GM21390 (cell line): ENCODE measurements at regions not wholly inside any gene's neighbourhood (a gene's known extent, or its start where the extent isn't known, plus 50 kb on each side); places are given as distances from the start of the nearest gene placed in this dataset.
A peak's percentile ranks its signal among the peaks of the same experiment; 100 is the strongest.

Experiments
- ATAC-seq: cut with Tn5 transposase; IDR thresholded peaks from one replicate; pipeline ENCODE4 v1.9.1; 2021; ENCODE audit not compliant: unreplicated experiment

DNA sequence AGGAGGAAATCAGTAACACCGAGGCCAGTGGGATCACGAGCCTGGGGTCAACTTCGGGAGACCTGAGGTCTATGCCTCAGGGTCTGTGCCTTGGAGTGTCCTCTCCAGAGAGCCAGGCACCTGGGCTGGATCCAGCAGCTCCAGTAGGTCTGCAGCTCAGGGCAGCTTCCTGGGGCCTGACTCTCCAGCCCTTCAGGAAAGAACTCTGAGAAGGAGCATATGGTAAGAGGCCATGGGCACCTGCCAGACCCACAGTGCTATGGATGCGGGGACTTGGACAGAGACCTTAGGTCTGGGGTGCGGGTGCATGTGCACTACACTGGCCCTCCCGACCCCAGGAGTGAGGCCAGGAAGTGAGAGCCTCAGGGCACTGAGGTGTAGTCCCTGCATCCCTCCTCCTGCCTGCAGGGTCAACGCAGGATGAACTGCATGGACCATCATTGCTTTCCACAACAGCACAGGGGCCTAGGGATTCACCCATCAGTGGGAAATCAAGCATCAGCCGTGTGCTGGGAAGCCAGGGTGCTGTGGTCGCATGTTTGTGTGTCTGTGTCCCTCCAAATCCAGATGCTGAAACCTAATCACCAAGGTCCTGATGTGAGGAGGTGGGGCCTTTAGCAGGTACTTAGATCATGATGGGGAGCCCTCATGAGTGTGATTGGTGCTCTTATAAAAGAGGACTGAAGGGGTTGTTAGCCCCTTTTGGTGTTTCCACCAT is 210.9 kb upstream of the CST7 start:
- no peak for ATAC-seq

GRCh38 chr20:24738981-24739633 is 210.0 kb upstream of the CST7 start:
- ATAC-seq: peak; percentile 59

DNA sequence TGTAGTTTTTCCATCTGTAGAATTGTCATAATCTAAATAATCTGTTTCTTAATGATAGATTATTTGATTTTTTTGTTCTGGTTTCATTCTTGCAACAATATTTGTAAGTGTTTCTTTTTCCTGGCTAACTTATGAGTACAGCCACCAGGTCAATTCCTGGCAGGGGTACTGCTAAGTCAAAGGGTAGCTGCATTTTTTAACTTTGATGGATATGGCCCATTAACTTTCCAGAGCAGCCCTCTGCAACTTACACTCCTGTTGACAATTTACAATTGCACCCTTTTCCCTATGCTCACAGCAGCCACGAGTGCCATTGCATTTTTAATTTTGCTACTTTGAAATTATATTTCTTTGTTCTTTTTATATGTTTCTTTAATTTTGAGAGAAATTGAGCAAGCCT is 209.3 kb upstream of the CST7 start:
- ATAC-seq: no peak

DNA sequence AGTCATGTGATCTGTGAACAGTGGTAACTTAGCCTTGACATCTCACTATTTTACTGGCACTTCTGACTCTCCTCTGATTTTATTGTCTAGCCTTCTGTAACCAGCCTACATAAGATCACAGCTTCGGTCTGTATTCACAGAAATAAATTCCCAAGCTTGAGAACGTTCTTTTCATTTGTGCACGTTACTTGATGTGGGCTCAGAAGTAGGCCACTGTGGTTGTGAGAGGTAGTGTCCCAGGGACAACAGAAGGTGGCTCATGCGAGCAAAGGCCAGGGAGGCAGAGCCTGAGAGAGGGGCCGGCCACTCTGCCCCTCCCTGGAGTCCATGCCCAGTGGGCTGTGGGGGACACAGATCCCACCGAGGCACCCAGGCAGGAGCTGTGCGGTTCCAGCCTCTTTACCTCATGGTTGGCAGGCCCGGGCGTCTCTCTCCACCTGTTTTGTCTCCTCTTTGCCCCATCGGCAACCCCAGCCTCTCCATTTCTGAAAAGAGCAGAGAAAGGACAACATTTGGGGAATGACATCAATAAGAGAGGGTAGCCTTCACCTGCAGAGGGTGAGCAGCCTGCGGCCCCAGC is 207.5 kb upstream of the CST7 start:
- ATAC-seq: no peak

DNA sequence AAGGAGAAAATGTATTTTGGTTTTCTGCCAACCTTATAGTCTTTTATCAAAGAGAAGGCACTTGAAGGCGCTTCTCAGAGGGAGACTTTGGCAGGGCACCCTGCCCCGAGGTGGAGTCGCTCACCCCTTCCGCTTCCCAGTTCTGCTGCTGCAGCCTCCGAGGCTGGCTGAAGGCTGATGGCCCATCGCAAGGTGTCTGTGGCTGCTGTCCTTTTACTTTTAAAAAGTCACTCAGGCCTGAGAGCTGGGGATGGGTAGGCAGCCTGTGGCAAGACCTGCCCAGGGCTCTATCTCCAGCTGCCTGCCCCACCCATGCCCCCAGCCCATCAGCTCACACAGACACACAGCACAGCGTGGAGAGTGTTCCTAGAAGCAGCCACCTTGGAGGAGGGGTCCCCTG is 206.6 kb upstream of the CST7 start:
- ATAC-seq: no peak

GRCh38 chr20:24742989-24743388 is 206.1 kb upstream of the CST7 start:
- no peak for ATAC-seq

DNA sequence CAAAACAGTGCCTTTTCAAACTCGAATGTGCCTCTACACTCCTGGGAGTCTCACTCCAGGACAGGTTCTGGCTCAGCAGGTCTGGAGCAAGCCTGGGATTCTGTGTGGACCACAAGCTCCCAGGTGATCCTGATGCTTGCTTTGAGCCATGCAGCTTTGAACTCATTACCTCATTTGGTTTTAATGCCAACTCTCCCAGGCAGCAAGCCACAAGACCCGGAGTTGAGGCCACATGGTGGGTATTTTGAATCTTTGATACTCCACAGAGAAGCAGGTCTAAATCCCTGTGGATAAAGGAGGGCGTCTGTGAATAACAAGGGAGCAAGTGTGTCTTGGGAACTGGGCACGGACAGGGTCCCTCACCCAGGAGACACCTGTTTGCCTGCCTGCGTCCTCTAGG is 205.4 kb upstream of the CST7 start:
- no peak for ATAC-seq

DNA sequence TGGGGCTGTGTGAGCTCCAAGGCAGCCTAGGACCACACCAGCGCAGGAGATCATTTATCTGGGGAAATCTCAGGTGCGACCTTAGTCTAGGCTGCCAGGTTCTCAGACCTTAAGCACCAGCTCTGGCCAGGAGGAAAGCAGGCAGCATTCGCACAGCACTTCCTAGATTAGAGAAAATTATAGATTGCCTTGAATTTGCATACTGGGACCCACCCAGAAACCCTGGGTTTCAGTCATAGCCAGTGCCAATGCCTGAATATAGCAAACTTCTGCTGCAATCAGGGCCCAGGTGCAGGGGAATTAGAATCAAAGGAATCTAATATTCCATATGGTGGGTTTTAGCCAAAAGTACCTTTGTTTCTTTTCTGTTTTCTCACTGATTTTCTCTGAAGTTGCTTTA is 204.3 kb upstream of the CST7 start:
- no peak for ATAC-seq

- no peak for ATAC-seq
These were observed 203.9 kb upstream of the CST7 start for GRCh38 chr20:24745206-24745605.

DNA sequence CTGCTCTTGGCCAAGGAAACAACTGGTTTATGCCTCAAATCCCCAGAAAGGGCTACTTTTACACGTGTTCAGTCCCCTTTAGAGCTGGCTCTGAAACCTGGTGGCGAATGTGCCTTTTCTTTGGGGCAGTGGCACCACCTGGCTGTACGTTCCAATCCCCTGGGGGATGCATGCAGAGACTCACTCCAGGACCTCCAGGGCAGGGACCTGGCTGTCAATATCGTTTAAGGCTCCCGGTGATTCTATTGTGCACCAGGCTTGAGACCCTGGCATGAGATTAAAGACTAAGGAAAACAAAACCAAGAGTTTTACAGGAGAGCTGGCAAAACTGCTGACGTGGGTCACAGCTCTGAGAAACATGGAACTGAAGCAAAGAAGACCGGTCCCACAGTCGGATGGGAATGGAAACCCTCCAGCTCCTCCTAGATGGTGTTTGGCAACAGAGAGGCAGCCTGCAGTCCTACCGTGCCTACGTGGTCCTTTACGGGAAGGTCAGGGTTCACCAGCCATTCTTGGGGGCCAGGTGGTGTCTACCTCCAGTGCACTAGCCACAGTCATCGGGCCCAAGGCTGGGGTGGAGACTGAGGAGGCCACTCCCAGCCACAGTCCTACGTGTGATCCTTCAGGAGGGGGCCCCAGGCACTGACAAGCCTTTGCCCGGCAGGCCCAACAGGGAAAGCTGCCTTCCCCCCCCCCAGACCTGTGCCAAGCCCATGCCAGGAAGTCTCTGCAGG is 203.3 kb upstream of the CST7 start:
- no peak for ATAC-seq

DNA sequence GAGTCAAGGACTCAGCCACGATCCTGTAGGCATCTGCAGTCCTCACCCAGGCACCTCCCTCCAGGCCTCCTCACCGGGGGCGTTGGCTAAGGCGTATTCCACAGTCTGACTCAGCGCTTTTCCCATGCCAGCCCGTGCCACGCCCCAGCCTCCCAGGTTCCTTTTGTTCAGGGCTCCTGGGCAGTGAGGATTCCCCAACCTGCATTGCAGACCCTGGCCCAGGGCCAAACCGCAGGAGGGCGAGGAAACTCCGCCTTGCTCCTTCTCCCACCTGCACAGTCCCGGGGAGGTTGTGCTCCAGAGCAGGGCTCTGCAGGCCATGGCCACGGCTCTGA is 202.8 kb upstream of the CST7 start:
- ATAC-seq: no peak

GRCh38 chr20:24747010-24747712 is 201.9 kb upstream of the CST7 start:
- ATAC-seq: no peak

GRCh38 chr20:24747881-24748595 is 201.0 kb upstream of the CST7 start:
- no peak for ATAC-seq

- no peak for ATAC-seq
These were observed 197.5 kb upstream of the CST7 start for GRCh38 chr20:24751551-24751950.

DNA sequence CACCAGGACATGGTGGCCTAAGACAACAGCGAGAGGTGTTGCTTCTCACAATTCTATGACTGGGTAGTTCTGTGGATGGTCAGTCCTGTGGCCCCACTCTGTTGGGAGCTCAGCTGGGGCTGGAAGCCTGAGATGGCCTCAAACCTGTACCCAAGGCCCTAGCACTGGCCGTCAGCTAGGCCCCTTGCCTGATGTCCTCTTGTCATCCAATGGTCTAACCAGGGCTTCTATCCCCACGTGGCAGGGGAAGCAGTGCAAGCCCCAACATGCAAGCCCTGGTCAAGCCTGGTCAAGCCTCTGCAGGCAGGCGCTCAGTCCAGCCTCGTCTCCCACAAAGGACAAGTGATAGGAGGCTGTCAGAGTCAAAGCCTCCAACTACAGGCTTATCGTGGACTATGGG is 196.5 kb upstream of the CST7 start:
- ATAC-seq: no peak

DNA sequence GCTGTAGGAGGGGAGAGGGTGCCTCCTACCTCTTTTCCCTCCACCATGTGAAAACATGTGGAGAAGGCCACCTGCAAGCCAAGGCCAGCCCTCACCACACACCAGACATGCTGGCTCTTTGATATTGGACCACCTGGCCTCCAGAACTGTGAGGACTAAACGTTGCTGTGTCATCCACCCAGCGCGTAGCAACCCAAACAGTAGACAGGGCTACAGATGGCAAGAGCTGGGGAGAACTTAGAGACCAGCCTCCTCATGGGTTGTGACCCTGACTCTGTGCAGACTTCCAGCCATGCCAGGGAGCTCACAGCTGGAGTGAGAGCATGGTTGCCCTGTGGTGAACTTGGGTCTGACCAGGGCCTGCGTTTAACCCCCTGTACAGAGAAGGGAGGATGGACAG is 195.9 kb upstream of the CST7 start:
- ATAC-seq: no peak

- ATAC-seq: no peak
These were observed 194.4 kb upstream of the CST7 start for GRCh38 chr20:24754691-24755090.

GRCh38 chr20:24755411-24755922 is 193.6 kb upstream of the CST7 start:
- no peak for ATAC-seq

DNA sequence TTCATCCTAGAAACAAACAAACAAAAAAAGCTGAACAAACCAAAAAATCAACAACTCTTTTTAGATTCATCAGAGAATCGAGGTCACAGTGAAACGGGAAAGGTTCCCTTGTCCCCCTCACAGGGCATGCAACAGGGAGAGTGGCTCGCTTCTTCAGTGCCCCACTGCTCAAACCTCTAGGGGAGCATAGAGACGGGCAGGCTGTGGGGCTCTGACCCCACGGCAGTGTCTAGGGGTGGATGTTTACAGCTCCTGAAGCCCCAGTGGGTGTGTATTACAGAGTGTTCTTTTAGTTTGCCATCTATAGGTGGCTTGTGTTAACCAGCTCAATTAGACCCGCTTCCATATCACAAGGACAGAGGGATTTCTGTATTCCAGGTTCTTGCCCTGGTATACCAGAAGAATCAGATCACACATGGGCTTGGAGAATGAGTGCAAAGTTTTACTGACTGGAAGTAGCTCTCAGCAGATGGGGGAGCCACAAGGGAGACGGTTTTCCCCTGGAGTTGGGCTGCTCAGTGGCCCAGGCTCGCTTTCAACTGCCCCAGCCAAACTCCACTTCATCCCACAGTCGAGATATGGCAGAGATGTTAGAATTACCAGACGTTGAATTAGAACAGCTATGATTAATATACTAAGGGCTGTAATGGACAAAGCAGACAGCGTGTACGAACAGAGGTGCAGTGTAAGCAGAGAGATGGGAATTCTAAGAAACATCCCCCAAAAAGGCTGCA is 192.6 kb upstream of the CST7 start:
- ATAC-seq: no peak
